ENCODE measurements at regions not wholly inside any gene's neighbourhood (a gene's known extent, or its start where the extent isn't known, plus 50 kb on each side); places are given as distances from the start of the nearest gene placed in this dataset.

- H3K9me3 ChIP-seq (ENCODE audit: low read length): no peaks in the 10 kb centered on the region
- H3K4me1 ChIP-seq (ENCODE audit: insufficient read depth, low read length, severe bottlenecking): no peaks in the 10 kb centered on the region
- H3F3A ChIP-seq (ENCODE audit: insufficient read depth, low read length): no peaks in the 10 kb centered on the region
- TF ChIP-seq EZH2 (IDR thresholded peaks at IDR 0.05; ENCODE audit: borderline replicate concordance, low read length): no peak
- TF ChIP-seq CTCF (IDR thresholded peaks at IDR 0.05; ENCODE audit: low read length): no peak
- no peak overlapping the region for H3K9ac ChIP-seq (ENCODE audit: low read length)
- H3K79me2 ChIP-seq (ENCODE audit: insufficient read depth, low read length): no peaks in the 10 kb centered on the region
- no peaks in the 10 kb centered on the region for H4K20me1 ChIP-seq (ENCODE audit: insufficient read depth, low read length)
- H2AFZ ChIP-seq (ENCODE audit: low read length): no peak overlapping the region
- no peaks in the 10 kb centered on the region for H3K36me3 ChIP-seq (ENCODE audit: insufficient read depth, low read length)
- no peak overlapping the region for H3K4me3 ChIP-seq (ENCODE audit: low read depth, low read length, poor library complexity, severe bottlenecking)
- H3K27ac ChIP-seq (ENCODE audit: low read depth, low read length, poor library complexity, severe bottlenecking): no peak overlapping the region
- H3K27me3 ChIP-seq (ENCODE audit: insufficient read depth, low read length): no peaks in the 10 kb centered on the region
- no peak overlapping the region for H3K4me2 ChIP-seq (ENCODE audit: low read length)
- no peaks in the 10 kb centered on the region for H3K9me2 ChIP-seq (ENCODE audit: low read depth, low read length)
These were observed 982.3 kb downstream of the GATA3 start for GRCh38 chr10:9036711-9037204.

GRCh38 chr10:9038146-9038714 lies 983.7 kb downstream of the GATA3 start:
- Histone ChIP-seq H3K4me2 (ENCODE audit: low read length) (no peak overlapping the region), H3K36me3 (ENCODE audit: insufficient read depth, low read length) (no peaks in the 10 kb centered on the region), H3K4me1 (ENCODE audit: insufficient read depth, low read length, severe bottlenecking) (no peaks in the 10 kb centered on the region), H4K20me1 (ENCODE audit: insufficient read depth, low read length) (no peaks in the 10 kb centered on the region), H3K9me2 (ENCODE audit: low read depth, low read length) (no peaks in the 10 kb centered on the region), H3F3A (ENCODE audit: insufficient read depth, low read length) (no peaks in the 10 kb centered on the region), H3K27me3 (ENCODE audit: insufficient read depth, low read length) (no peaks in the 10 kb centered on the region), H3K27ac (ENCODE audit: low read depth, low read length, poor library complexity, severe bottlenecking) (no peak overlapping the region), H3K79me2 (ENCODE audit: insufficient read depth, low read length) (no peaks in the 10 kb centered on the region), H3K9ac (ENCODE audit: low read length) (no peak overlapping the region), H3K9me3 (ENCODE audit: low read length) (no peaks in the 10 kb centered on the region), H2AFZ (ENCODE audit: low read length) (no peak overlapping the region), H3K4me3 (ENCODE audit: low read depth, low read length, poor library complexity, severe bottlenecking) (no peak overlapping the region)
- no peak for TF ChIP-seq CTCF (IDR thresholded peaks at IDR 0.05; ENCODE audit: low read length)
- no peak for TF ChIP-seq EZH2 (IDR thresholded peaks at IDR 0.05; ENCODE audit: borderline replicate concordance, low read length)

GRCh38 chr10:9043466-9043865 lies 989.0 kb downstream of the GATA3 start:
- no peak overlapping the region for H3K9ac ChIP-seq (ENCODE audit: low read length)
- no peak for TF ChIP-seq EZH2 (IDR thresholded peaks at IDR 0.05; ENCODE audit: borderline replicate concordance, low read length)
- no peak for TF ChIP-seq CTCF (IDR thresholded peaks at IDR 0.05; ENCODE audit: low read length)
- no peaks in the 10 kb centered on the region for H3K79me2 ChIP-seq (ENCODE audit: insufficient read depth, low read length)
- H3K4me2 ChIP-seq (ENCODE audit: low read length): no peak overlapping the region
- H3K4me3 ChIP-seq (ENCODE audit: low read depth, low read length, poor library complexity, severe bottlenecking): no peak overlapping the region
- no peaks in the 10 kb centered on the region for H3K9me3 ChIP-seq (ENCODE audit: low read length)
- no peaks in the 10 kb centered on the region for H3K4me1 ChIP-seq (ENCODE audit: insufficient read depth, low read length, severe bottlenecking)
- H3K27me3 ChIP-seq (ENCODE audit: insufficient read depth, low read length): no peaks in the 10 kb centered on the region
- no peaks in the 10 kb centered on the region for H4K20me1 ChIP-seq (ENCODE audit: insufficient read depth, low read length)
- H3K9me2 ChIP-seq (ENCODE audit: low read depth, low read length): no peaks in the 10 kb centered on the region
- H2AFZ ChIP-seq (ENCODE audit: low read length): no peak overlapping the region
- H3K36me3 ChIP-seq (ENCODE audit: insufficient read depth, low read length): no peaks in the 10 kb centered on the region
- H3K27ac ChIP-seq (ENCODE audit: low read depth, low read length, poor library complexity, severe bottlenecking): no peak overlapping the region
- H3F3A ChIP-seq (ENCODE audit: insufficient read depth, low read length): no peaks in the 10 kb centered on the region
